ENCODE measurements at regions not wholly inside any gene's neighbourhood (a gene's known extent, or its start where the extent isn't known, plus 50 kb on each side); places are given as distances from the start of the nearest gene placed in this dataset.

- Mint-ChIP-seq H3K4me1 (ENCODE audit: low read depth) (no peaks in the 10 kb centered on the region), H3K27me3 (ENCODE audit: insufficient read depth) (peaks cover 2% of the 10 kb centered on the region; the same call in 1 of the 2 replicates), H3K4me3 (no peak overlapping the region), H3K36me3 (ENCODE audit: low read depth) (no peaks in the 10 kb centered on the region), H3K9me3 (peaks cover 45% of the 10 kb centered on the region), H3K27ac (no peak overlapping the region)
- no peak for TF ChIP-seq CTCF (IDR thresholded peaks at IDR 0.05)
- DNase-seq, result no peak
These were observed 354.8 kb upstream of the TMEM132C start for GRCh38 chr12:127912035-127912665.

- Mint-ChIP-seq H3K36me3 (ENCODE audit: low read depth) (no peaks in the 10 kb centered on the region), H3K4me1 (ENCODE audit: low read depth) (no peaks in the 10 kb centered on the region), H3K9me3 (peaks cover 24% of the 10 kb centered on the region), H3K27me3 (ENCODE audit: insufficient read depth) (no peaks in the 10 kb centered on the region), H3K27ac (no peak overlapping the region), H3K4me3 (no peak overlapping the region)
- TF ChIP-seq CTCF (IDR thresholded peaks at IDR 0.05), result no peak
- DNase-seq, result no peak
These were observed 343.5 kb upstream of the TMEM132C start for GRCh38 chr12:127923501-127923900.

GRCh38 chr12:127925971-127926370, 341.0 kb upstream of the TMEM132C start:
- Mint-ChIP-seq H3K27ac (no peak overlapping the region), H3K4me1 (ENCODE audit: low read depth) (no peaks in the 10 kb centered on the region), H3K9me3 (peaks cover 34% of the 10 kb centered on the region), H3K4me3 (no peak overlapping the region), H3K36me3 (ENCODE audit: low read depth) (no peaks in the 10 kb centered on the region), H3K27me3 (ENCODE audit: insufficient read depth) (no peaks in the 10 kb centered on the region)
- no peak for DNase-seq
- peak; percentile 41; the same call in 1 of the 2 replicates for TF ChIP-seq CTCF (IDR thresholded peaks at IDR 0.05)

- Mint-ChIP-seq H3K9me3 (peaks cover 26% of the 10 kb centered on the region), H3K4me1 (ENCODE audit: low read depth) (no peaks in the 10 kb centered on the region), H3K36me3 (ENCODE audit: low read depth) (no peaks in the 10 kb centered on the region), H3K4me3 (no peak overlapping the region), H3K27me3 (ENCODE audit: insufficient read depth) (no peaks in the 10 kb centered on the region), H3K27ac (no peak overlapping the region)
- no peak for DNase-seq
- no peak for TF ChIP-seq CTCF (IDR thresholded peaks at IDR 0.05)
These were observed 338.8 kb upstream of the TMEM132C start for GRCh38 chr12:127928178-127928577.

- no peak for DNase-seq
- no peak overlapping the region for H3K4me3 Mint-ChIP-seq
- peaks cover 26% of the 10 kb centered on the region for H3K9me3 Mint-ChIP-seq
- H3K4me1 Mint-ChIP-seq (ENCODE audit: low read depth), result no peaks in the 10 kb centered on the region
- H3K27ac Mint-ChIP-seq, result no peak overlapping the region; the same call in 1 of the 2 replicates
- no peaks in the 10 kb centered on the region for H3K36me3 Mint-ChIP-seq (ENCODE audit: low read depth)
- TF ChIP-seq CTCF (IDR thresholded peaks at IDR 0.05), result no peak
- no peaks in the 10 kb centered on the region for H3K27me3 Mint-ChIP-seq (ENCODE audit: insufficient read depth)
These were observed 338.1 kb upstream of the TMEM132C start for GRCh38 chr12:127928615-127929571.
